GM19240 (cell line): ENCODE measurements at regions not wholly inside any gene's neighbourhood (a gene's known extent, or its start where the extent isn't known, plus 50 kb on each side); places are given as distances from the start of the nearest gene placed in this dataset.

Source experiments
- DNase-seq: peaks from one replicate; pipeline ENCODE4 v3.0.0; 2011; ENCODE audit warnings: low spot score; ENCODE audit not compliant: insufficient read length

GRCh38 chr4:163757219-163757618, 262.7 kb downstream of the TMA16 start:
- no peak for DNase-seq

GRCh38 chr4:163758032-163758431, 263.5 kb downstream of the TMA16 start:
- no peak for DNase-seq

- no peak for DNase-seq
Observed at GRCh38 chr4:163762741-163763140, 268.3 kb downstream of the TMA16 start.

- DNase-seq: no peak
Observed at GRCh38 chr4:163764569-163764968, 270.1 kb downstream of the TMA16 start.

- no peak for DNase-seq
Observed at GRCh38 chr4:163768014-163768413, 273.5 kb downstream of the TMA16 start.

- DNase-seq: no peak
Observed at GRCh38 chr4:163772238-163772637, 277.7 kb downstream of the TMA16 start.

DNA sequence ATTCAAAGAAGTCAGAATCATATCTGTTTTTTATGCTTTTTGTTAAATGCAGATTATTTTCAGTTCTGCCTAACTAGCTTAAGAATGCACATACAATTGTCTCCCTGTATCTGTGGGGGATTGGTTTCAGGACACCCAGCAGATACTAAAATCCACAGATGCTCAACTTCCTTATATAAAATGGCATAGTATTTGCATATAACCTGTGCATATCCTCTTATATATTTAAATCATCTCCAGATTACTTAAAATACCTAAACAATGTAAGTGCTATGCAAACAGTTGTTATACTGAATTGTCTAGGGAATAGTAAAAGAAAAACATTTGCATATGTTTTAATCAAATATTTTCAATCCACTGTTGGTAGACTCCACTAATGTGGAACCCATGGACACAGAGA, 279.4 kb downstream of the TMA16 start:
- DNase-seq: no peak

DNA sequence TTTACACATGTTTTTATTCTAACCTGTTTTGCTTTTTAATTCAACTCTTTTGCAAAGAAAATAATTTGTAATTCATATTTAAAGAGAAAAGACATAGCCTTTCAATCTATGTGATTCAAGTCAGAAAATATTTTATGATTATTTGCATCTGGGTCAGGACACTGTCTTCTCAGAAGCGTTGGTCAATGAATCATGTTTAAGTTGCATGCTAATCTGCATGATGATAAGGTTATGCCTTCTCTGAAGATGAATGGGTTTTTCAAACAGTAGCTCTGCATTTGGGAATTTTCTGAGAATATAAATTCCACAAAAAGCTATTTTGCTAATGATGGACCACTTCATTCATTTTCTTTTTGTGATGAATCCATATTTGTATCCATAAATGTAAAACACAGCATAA, 282.5 kb downstream of the TMA16 start:
- DNase-seq: no peak

GRCh38 chr4:163781726-163782125, 287.2 kb downstream of the TMA16 start:
- no peak for DNase-seq

- DNase-seq: no peak
Observed at GRCh38 chr4:163790231-163790630, 295.7 kb downstream of the TMA16 start.

DNA sequence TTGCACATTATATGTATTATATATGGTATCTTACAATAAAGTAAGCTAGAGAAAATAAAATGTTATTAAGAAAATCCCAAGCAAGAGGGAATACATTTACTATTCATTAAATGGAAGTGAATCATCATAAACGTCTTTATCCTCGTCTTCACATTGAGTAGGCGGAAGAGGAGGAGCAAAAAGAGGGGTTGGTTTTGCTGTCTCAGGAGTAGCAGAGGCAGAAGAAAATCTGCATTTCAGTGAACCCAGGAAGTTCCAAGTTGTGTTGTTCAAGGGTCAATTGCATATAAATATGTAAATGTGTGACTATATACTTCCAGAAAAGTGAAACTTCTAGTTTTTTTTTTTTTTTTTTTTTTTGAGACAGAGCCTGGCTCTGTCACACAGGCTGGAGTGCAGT, 301.4 kb downstream of the TMA16 start:
- no peak for DNase-seq

DNA sequence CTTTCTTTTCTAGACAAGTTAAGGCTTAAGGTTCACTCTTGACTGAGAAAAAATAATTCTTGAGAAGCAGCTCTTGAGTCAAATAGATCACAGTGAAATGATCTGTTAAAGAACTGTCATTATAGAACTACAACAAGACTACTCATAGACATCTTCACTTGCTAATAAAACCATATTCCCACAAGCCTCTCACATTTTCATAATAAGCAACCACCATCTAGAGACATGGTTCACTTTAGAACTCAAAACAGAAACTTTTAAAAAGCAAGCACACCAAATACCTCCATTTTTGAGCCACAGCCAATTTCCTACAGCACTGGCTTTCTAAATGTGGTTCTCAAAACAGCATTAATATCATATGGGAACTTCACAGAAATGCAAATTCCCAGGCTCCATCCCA, 309.5 kb downstream of the TMA16 start:
- DNase-seq: no peak

DNA sequence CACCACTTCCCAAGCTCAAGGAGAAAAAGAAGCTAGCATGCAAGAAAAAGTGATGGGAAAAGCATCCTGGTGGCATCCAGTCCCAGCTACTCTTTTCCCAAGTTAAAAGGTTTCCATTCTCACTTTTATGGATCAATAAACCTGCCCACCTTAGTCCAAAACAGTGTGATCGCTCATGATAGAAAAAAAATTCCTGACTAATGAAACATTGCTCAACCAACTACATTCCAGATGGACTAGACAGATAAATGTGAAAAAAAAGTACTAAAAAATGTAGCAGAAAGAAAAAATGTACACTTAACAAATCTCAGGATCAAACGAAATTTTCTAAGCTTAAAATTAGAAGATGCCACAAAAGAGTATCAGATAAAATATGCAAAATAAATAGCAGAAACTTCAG, 312.2 kb downstream of the TMA16 start:
- no peak for DNase-seq

GRCh38 chr4:163808011-163808410, 313.5 kb downstream of the TMA16 start:
- DNase-seq: no peak

DNA sequence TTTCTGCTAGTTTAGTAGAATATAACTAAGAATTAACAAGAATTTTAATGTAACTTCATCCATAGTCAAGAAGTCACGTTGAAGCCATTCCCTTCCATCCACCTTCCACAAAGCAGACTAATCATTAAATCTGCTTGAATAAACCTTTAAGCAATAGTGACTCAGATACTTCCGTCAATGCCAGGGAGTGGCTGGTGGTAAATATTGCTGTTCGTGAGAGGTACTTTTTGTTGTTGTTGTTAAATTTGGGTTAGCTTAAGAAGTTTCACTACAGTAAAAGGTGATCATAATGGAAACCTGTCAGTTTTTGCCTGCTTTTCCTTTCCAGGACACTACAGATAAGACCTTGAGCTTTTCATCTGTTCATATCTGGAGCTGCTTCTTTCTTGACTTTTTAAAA, 316.3 kb downstream of the TMA16 start:
- DNase-seq: no peak

- no peak for DNase-seq
Observed at GRCh38 chr4:163815776-163816175, 321.3 kb downstream of the TMA16 start.

GRCh38 chr4:163816494-163816893, 322.0 kb downstream of the TMA16 start:
- DNase-seq: no peak

DNA sequence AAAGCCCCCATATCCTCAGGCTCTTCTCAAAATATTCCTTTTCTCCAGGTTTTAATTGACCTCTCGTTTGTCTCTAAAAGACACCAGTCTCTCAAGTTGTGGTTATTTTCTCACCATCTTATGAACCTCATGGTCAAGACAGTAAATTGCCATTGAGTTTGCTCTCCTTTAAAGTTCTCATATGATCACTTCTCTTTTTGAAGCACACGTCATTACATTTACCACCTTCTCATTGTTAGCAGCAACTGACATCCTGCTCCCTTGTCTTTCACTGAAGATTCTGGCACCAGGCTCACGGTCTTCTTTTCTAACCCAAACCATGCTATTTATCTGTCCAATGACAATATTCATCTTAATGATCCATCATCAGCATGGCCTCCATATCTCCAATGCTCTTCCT, 324.2 kb downstream of the TMA16 start:
- no peak for DNase-seq

- DNase-seq: no peak
Observed at GRCh38 chr4:163833669-163834068, 339.2 kb downstream of the TMA16 start.

DNA sequence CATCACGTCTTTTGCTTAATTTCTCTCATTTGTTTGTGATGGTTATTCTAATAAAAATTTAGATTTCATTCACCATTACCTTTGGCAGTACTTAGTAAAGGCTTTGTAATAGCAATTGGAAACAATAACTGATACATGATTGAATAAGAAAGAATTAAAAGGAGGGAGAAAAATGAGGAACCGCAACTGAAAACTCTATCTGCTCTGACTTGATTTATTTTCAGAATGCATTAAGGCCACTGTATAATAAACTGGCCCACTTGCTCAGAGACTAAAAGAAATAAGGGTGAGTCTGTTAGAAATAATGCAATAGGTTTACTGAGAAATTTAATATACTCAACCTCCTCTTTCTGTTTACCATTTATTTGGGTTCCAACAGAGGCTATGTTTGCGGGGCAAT, 351.5 kb downstream of the TMA16 start:
- no peak for DNase-seq

GRCh38 chr4:163852246-163852645, 357.8 kb downstream of the TMA16 start:
- no peak for DNase-seq

- no peak for DNase-seq
Observed at GRCh38 chr4:163857903-163858302, 363.4 kb downstream of the TMA16 start.

- no peak for DNase-seq
Observed at GRCh38 chr4:163858515-163858914, 364.0 kb downstream of the TMA16 start.

DNA sequence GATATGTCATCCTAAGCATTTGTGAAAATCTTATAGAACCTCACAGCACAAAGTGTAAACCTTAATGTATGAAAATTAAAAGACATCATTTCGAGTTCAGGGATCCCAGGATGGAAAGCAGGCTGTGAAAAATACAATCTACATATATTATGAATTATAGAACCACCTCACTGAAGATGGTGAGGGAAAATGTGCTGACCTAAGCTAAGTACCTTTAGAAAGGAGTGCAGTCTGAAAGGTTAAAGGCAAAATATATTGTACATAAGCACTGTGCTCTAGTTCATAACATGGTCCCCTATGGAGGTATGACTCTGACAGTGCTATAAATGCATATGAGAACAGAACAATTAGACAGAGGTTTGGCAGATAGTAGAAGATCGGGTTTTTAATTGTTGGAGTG, 368.6 kb downstream of the TMA16 start:
- DNase-seq: no peak
